Left renal pelvis (tissue), 4 donors: ENCODE measurements at regions not wholly inside any gene's neighbourhood (a gene's known extent, or its start where the extent isn't known, plus 50 kb on each side); places are given as distances from the start of the nearest gene placed in this dataset.

Experiments used
- DNase-seq, 4 donors: peaks; one replicate each; pipeline ENCODE4 v3.0.0-alpha.2; 2013; ENCODE audit warnings: low read depth in 4 of 4, low spot score in 3 of 4

- no peak for DNase-seq
Observed at GRCh38 chr6:97995158-97995557, 712.1 kb upstream of the MMS22L start.

- no peak for DNase-seq
Observed at GRCh38 chr6:98002678-98003077, 719.7 kb upstream of the MMS22L start.

DNA sequence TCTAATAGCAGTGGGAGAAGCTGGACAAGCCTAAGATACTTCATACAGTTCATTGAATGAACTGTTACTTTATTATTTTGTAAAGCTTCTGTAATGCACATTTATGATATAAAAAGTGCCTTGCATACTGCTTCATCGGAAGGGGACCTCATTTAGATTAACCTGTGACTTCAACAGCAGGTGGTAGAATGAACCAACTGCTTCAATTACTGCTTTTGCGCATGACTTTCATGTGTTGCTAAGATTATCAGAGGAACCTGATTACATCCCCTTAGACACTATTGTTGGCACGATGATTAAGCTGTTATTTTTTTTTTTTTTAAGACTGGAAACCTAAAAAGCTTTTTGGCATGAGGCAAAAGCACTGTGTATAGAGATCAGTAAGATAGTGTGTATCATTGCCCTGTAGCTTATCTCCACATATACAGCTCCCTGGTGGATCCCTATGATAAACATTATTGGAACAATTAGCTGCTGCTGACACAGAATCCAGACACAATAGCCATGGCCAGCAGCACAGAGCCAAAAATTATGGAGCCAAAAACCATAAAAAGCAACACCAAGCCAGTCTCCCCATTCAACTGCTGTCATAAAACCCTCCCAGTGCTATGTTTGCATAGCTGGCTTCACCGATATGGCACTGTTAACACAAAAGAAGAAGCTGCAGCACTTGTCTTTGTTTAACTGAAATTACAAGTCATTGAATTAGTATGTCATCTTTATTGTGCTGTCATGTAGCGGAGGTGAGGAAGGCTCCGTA lies 731.6 kb upstream of the MMS22L start:
- no peak for DNase-seq

DNA sequence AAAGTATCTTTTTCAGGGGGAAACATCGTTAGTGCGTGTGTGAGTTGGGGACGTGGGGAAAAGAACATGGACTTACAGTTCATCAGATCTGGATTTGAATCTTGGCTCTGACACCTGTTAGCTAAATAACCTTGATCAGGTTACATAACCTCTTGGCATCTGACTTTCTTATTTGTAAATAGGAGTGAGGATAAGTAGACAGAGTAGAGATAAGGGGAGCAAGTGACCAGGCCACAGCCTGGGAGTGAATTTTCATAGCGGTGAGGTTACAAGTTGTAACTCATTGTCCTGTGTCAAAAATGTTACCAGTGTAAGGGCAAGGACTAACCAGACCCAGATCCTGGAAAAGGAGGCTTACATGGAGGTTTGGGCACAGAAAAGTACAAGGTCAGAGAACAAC lies 733.5 kb upstream of the MMS22L start:
- no peak for DNase-seq

DNA sequence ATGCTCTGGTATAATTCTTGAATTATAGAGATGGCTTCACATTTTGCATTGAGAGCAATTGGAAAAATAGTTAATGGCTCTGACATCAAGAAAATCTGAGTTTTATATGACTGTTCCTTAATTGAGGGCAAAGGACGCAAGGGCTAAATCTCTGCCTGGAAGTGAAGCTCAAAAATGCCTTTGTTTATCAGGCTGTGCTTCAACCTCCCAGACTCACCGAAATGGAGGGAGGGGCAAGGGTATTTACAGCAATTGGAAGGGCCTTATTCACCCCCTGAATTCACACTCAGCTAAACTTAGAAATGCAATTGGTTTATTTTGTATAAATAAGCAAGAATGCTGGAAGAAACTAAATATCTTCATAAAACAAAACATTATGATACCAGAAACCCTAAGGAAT lies 737.2 kb upstream of the MMS22L start:
- DNase-seq, result no peak

DNA sequence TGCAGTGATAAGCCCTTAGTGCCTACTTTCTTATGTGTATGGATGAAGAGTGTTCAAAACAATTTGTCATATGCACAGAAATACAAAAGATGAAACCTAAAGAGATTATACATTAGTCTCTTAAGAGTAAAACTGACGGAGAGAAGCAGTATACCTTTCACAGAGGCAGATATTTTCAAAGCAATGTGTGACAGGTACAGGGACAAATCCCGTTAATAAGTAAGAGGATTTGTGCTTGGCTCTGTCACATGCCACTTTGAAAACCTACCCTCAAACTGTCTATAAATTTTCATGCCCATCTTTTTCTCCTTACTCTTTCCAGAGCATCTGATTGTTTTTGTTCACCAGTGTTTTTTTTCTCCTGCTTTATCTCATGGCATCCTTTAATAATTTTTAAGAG lies 741.3 kb upstream of the MMS22L start:
- DNase-seq, result no peak

- no peak for DNase-seq
Observed at GRCh38 chr6:98027898-98028297, 744.9 kb upstream of the MMS22L start.

GRCh38 chr6:98033617-98034016 lies 750.6 kb upstream of the MMS22L start:
- no peak for DNase-seq

DNA sequence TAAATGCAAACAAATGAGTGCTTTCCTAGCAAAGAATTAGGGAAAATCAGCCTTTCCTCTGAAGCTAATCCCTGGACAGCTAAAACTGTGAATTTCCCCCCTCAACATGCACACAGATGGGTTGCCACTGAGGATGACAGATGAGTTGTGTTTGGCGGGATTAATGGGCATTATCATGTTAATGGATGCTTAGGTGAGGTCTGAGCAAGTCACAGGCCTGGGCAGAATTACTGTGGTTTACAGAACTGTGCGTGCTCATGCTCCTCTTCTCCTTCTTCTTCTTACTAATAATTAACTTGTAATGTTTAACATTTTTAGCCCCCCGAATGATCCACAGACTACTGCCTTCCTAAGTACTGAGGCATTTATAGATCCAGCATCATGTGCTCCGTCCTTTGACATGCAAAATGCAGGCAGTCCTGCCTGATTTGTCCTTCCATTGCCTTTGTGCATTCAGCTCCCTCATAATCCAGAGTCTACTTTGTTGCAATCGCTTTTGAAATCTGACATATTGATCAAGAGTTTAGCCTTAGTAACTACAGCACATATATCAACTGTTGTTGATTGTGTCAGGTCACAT lies 753.4 kb upstream of the MMS22L start:
- no peak for DNase-seq

GRCh38 chr6:98037571-98037970 lies 754.6 kb upstream of the MMS22L start:
- no peak for DNase-seq

DNA sequence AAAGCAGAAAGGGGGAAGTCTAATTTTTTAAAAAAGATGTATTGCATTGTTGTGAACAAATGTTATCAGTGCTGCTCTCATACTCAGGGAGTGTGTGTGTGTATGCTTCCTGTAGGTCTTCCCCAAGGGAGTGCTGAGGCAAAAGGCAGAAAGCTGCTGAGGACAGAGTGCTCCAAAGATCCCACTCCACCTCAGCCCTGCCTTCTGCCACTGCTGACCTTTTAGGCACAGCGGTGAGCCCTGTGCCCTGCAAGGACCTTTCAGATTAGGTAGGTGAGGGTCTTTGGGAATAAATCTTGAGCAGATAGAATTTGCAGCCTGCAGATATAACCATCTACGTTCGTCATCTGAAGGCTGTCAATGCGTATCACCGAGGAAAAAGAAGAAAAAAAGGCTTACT lies 756.4 kb upstream of the MMS22L start:
- no peak for DNase-seq

GRCh38 chr6:98039904-98040607 lies 757.0 kb upstream of the MMS22L start:
- no peak for DNase-seq

- no peak for DNase-seq
Observed at GRCh38 chr6:98041056-98041455, 758.0 kb upstream of the MMS22L start.

DNA sequence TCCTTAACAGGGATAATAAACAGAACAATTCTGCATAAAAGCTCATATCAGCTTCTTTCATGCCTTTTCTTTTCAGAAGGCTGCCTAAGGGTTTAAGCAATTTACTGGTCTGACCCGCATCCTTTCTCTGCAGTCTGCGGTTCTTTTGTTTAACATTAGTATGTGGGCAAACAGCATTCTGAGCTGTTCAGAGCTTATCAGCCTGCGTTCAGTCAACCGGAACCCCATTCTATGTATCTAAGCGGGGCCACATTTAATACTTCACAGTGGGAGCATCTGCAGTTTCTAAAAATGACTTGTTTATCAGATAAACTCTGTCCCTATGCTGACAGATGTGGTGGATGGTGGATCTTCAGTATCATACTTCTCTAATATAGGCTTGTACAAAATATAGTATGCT lies 758.9 kb upstream of the MMS22L start:
- no peak for DNase-seq

GRCh38 chr6:98044151-98044561 lies 761.1 kb upstream of the MMS22L start:
- DNase-seq, result no peak

DNA sequence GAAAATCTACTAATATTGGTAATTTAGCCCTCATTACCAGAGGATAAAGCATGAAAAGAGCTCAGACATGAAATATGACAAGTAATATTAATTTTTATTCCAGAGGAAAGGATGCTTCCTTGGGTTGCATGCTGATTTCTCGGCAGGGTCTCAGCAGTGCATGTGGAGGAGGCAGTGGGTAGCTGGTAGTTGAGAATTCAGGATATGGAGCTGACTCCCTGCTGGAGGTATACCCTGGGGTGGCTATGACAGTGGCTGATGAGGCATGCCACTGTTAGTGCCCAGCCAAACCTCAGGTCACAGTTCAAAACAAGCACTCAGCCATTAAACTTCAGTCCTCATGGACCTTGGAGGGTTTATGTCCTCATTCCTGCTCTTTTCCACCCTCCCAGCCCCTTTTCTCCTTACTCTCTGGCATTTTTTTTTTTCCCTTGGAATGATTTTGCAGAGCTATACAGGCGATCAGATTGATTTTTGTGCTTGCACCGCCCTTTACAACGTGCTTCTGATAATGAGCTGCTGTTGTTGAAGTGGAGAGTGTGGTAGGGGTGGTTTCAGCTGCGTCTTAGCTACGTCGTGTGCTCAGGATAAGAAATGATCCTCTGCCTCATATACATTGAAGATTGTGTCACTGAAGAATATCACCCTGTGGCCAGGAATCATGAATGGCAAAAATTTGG lies 761.9 kb upstream of the MMS22L start:
- DNase-seq, result no peak

DNA sequence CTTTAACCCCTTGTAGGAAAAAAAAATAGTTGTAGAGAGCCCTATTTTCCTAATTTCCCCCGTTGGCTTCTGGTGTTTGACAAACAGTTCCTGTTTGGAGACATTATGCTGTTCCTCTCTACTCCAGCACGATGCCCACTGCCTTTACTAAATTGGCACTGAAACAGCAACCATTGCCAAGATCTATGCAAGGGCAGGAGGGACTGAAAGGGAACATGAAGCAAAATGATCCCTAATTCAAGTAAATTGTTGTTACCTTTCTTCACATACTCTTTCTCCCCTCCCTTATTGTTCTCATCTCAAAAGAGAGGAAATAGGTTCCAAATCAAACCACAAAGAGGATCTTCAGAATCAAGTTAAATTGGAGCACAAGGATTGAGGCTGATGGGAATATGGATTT lies 764.1 kb upstream of the MMS22L start:
- DNase-seq, result no peak

DNA sequence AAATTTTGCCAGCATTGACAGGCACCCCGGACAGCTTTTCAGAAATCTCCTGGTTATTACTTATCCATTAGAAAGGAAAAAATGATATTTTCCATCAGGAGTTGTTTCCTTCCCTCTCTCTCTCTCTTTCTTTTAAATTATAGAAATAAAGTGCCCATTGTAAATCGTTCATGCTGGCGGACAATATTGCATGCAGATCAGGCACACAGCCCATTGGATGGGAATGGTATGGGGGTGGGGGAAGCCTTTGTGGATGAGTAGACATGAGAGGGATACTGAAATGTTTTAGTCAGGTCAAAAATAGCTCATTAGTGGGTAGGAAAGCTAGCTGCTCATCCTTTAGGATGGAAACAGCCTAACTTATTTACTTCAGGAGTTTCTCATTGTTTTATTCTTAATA lies 764.9 kb upstream of the MMS22L start:
- no peak for DNase-seq

- no peak for DNase-seq
Observed at GRCh38 chr6:98054453-98054852, 771.4 kb upstream of the MMS22L start.

DNA sequence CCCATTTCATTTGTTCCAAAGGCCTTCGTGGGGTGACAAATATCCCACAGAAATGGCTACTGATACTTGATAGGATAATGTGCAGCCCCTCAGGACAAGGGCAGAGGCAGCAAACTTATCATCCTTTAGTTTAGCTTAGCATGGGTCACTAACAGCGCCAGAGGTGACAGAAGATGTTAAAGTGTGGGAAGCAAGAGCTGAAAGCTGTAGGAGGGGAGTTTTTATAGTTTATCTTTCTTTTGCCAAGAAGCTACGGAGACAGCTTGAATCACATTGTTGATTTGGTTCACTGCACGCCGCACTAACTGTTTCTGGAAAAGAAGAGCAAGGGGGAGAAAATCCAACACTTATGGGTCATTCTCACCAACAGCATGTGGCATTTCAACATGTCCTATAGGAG lies 773.9 kb upstream of the MMS22L start:
- peak in 3 of 4 donors; percentile 3 to 27 (median 14) for DNase-seq

DNA sequence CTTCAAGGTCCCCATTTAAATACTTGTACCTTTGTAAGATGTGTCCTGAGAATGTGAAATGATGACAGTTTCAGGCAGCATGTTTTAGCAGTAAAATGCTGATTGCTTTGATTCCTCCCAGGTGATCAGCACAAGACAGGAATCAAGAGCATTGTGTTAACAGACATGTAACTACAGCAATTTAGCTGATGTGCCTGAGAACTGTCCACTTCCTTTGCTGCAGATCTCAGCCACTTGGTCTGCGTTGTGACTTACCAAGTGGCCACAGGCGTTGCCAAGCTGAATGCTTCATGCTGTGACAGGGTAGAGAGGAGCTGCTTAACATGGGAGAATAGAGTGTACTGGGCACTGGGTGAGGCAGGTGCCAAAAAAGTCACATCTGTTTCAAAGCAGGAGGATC lies 767.0 kb upstream of the POU3F2 start:
- DNase-seq, result no peak
